A549 (cell line): ENCODE measurements at regions not wholly inside any gene's neighbourhood (a gene's known extent, or its start where the extent isn't known, plus 50 kb on each side); places are given as distances from the start of the nearest gene placed in this dataset.

Source experiments
- CTCF ChIP-seq: fragments of >200 bp; sonication (Bioruptor Twin); formaldehyde crosslinking; IDR thresholded peaks from 3 replicates; pipeline ENCODE4 v1.5.1; 2016
- EP300 ChIP-seq, 2 experiments: fragments of >200 bp; sonication (Bioruptor Twin); formaldehyde crosslinking; IDR thresholded peaks; 2 replicates in 1 of 2; 3 replicates in 1 of 2; pipeline ENCODE4 v1.6.1; 2016 to 2017
- HOXB13 ChIP-seq: fragments of 250-450 bp; sonication (Bioruptor Pico); IDR thresholded peaks from 2 replicates; pipeline ENCODE4 v1.5.0; 2020; ENCODE audit warnings: low read depth, mild to moderate bottlenecking, moderate library complexity
- JUN ChIP-seq, 2 experiments: fragments of >200 bp; sonication (Bioruptor Twin); formaldehyde crosslinking; IDR thresholded peaks; 2 replicates in 1 of 2; 3 replicates in 1 of 2; pipeline ENCODE4 v1.6.1; 2016 to 2017
- POLR2A ChIP-seq: IDR thresholded peaks from 2 replicates; pipeline ENCODE4 v1.6.1; 2012; ENCODE audit warnings: mild to moderate bottlenecking, low read length
- RARB ChIP-seq: fragments of 250-450 bp; sonication (Bioruptor Pico); IDR thresholded peaks from 2 replicates; pipeline ENCODE4 v1.8.0; 2021; ENCODE audit warnings: mild to moderate bottlenecking, moderate library complexity
- RCOR1 ChIP-seq: fragments of 150-350 bp; IDR thresholded peaks from 2 replicates; pipeline ENCODE4 v1.6.1; 2014; ENCODE audit warnings: antibody characterized with exemption, low read length, low read depth
- ZFP36 ChIP-seq: fragments of 450-650 bp; IDR thresholded peaks from 2 replicates; pipeline ENCODE4 v1.6.1; 2014; ENCODE audit warnings: borderline replicate concordance; ENCODE audit not compliant: partially characterized antibody

GRCh38 chr5:83839256-83839655 is 118.6 kb upstream of the HAPLN1 start:
- TF ChIP-seq CTCF (no peak), JUN (IDR thresholded peaks at IDR 0.05) (no peak), ZFP36 (no peak), RCOR1 (no peak), HOXB13 (no peak), RARB (CRISPR knock-in tag) (no peak), EP300 (IDR thresholded peaks at IDR 0.05) (no peak), POLR2A (no peak)
